ENCODE measurements at regions not wholly inside any gene's neighbourhood (a gene's known extent, or its start where the extent isn't known, plus 50 kb on each side); places are given as distances from the start of the nearest gene placed in this dataset.

- Histone ChIP-seq H3K36me3 (ENCODE audit: control insufficient read depth, low read length) (no peaks in the 10 kb centered on the region), H3K4me3 (ENCODE audit: low read length) (no peak overlapping the region), H3K27ac (ENCODE audit: low read depth, low read length) (no peak overlapping the region), H3F3A (ENCODE audit: control insufficient read depth, insufficient read depth) (no peaks in the 10 kb centered on the region), H3K79me2 (ENCODE audit: control insufficient read depth, low read length) (no peaks in the 10 kb centered on the region), H3K9me3 (ENCODE audit: control insufficient read depth, insufficient read depth, low read length) (no peaks in the 10 kb centered on the region), H3K27me3 (ENCODE audit: control insufficient read depth, low read length) (no peaks in the 10 kb centered on the region), H3K4me2 (ENCODE audit: low read length) (no peak overlapping the region), H3K9me2 (replicated peaks; ENCODE audit: control insufficient read depth, low read length) (no peaks in the 10 kb centered on the region), H4K20me1 (ENCODE audit: control insufficient read depth, insufficient read depth, low read depth, low read length) (no peaks in the 10 kb centered on the region), H3K4me1 (ENCODE audit: control insufficient read depth, low read length) (no peaks in the 10 kb centered on the region)
- TF ChIP-seq EZH2phosphoT487 (IDR thresholded peaks at IDR 0.05; ENCODE audit: borderline replicate concordance, low read length) (no peak), CTCF (IDR thresholded peaks at IDR 0.05; ENCODE audit: low read depth, low read length, poor library complexity, severe bottlenecking) (no peak)
Observed at GRCh38 chr18:41818381-41819355, 136.4 kb upstream of the PIK3C3 start.

- Histone ChIP-seq H3K4me3 (ENCODE audit: low read length) (no peak overlapping the region), H3K4me1 (ENCODE audit: control insufficient read depth, low read length) (no peaks in the 10 kb centered on the region)
- TF ChIP-seq EZH2phosphoT487 (IDR thresholded peaks at IDR 0.05; ENCODE audit: borderline replicate concordance, low read length): no peak
Observed at GRCh38 chr18:41814651-41815050, 140.4 kb upstream of the PIK3C3 start.

DNA sequence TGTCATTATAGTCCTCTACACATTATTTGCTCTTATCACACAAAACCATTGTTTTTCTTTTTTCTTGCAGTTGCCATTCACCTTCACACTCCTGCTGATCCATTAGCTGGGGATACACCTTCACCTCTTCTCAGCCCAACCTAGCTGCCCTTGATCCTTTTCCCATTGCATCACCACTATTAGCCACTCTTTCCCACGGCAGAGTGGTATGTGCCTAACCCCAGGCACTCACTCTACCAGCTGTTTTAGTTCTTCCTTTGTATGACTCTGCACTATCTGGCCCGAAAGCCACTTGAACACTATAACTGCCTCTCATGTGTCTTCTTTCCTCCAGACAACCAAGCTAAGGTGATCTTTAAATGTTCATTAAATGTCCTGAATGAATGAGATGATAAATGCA, 145.4 kb upstream of the PIK3C3 start:
- Histone ChIP-seq H3K9me2 (replicated peaks; ENCODE audit: control insufficient read depth, low read length) (no peaks in the 10 kb centered on the region; the same call in 1 of the 2 replicates), H3K4me2 (ENCODE audit: low read length) (no peak overlapping the region), H3K27ac (ENCODE audit: low read depth, low read length) (no peak overlapping the region), H3K79me2 (ENCODE audit: control insufficient read depth, low read length) (no peaks in the 10 kb centered on the region), H4K20me1 (ENCODE audit: control insufficient read depth, insufficient read depth, low read depth, low read length) (no peaks in the 10 kb centered on the region), H3K27me3 (ENCODE audit: control insufficient read depth, low read length) (no peaks in the 10 kb centered on the region), H3K36me3 (ENCODE audit: control insufficient read depth, low read length) (no peaks in the 10 kb centered on the region), H3K4me3 (ENCODE audit: low read length) (no peak overlapping the region), H3K4me1 (ENCODE audit: control insufficient read depth, low read length) (no peaks in the 10 kb centered on the region), H3K9me3 (ENCODE audit: control insufficient read depth, insufficient read depth, low read length) (peaks cover 5% of the 10 kb centered on the region; the same call in 1 of the 2 replicates), H3F3A (ENCODE audit: control insufficient read depth, insufficient read depth) (no peaks in the 10 kb centered on the region)
- no peak for TF ChIP-seq CTCF (IDR thresholded peaks at IDR 0.05; ENCODE audit: low read depth, low read length, poor library complexity, severe bottlenecking)
- no peak for TF ChIP-seq EZH2phosphoT487 (IDR thresholded peaks at IDR 0.05; ENCODE audit: borderline replicate concordance, low read length)

More at GRCh38 chr18:41814651-41815050, 140.4 kb upstream of the PIK3C3 start:
- Histone ChIP-seq H3K4me2 (ENCODE audit: low read length) (no peak overlapping the region), H3K9me2 (replicated peaks; ENCODE audit: control insufficient read depth, low read length) (no peaks in the 10 kb centered on the region; the same call in 1 of the 2 replicates), H3K79me2 (ENCODE audit: control insufficient read depth, low read length) (no peaks in the 10 kb centered on the region), H3K36me3 (ENCODE audit: control insufficient read depth, low read length) (no peaks in the 10 kb centered on the region), H3K27me3 (ENCODE audit: control insufficient read depth, low read length) (no peaks in the 10 kb centered on the region), H3K9me3 (ENCODE audit: control insufficient read depth, insufficient read depth, low read length) (peaks cover 5% of the 10 kb centered on the region; the same call in 1 of the 2 replicates), H3F3A (ENCODE audit: control insufficient read depth, insufficient read depth) (no peaks in the 10 kb centered on the region), H3K27ac (ENCODE audit: low read depth, low read length) (no peak overlapping the region), H4K20me1 (ENCODE audit: control insufficient read depth, insufficient read depth, low read depth, low read length) (no peaks in the 10 kb centered on the region)

GRCh38 chr18:41805341-41805740, 149.7 kb upstream of the PIK3C3 start:
- H4K20me1 ChIP-seq (ENCODE audit: control insufficient read depth, insufficient read depth, low read depth, low read length): no peaks in the 10 kb centered on the region
- H3K27me3 ChIP-seq (ENCODE audit: control insufficient read depth, low read length): no peaks in the 10 kb centered on the region
- no peak overlapping the region for H3K4me3 ChIP-seq (ENCODE audit: low read length)
- H3K79me2 ChIP-seq (ENCODE audit: control insufficient read depth, low read length): no peaks in the 10 kb centered on the region
- TF ChIP-seq CTCF (IDR thresholded peaks at IDR 0.05; ENCODE audit: low read depth, low read length, poor library complexity, severe bottlenecking): no peak
- TF ChIP-seq EZH2phosphoT487 (IDR thresholded peaks at IDR 0.05; ENCODE audit: borderline replicate concordance, low read length): no peak
- no peak overlapping the region for H3K27ac ChIP-seq (ENCODE audit: low read depth, low read length)
- H3K4me2 ChIP-seq (ENCODE audit: low read length): no peak overlapping the region
- no peaks in the 10 kb centered on the region for H3K9me2 ChIP-seq (replicated peaks; ENCODE audit: control insufficient read depth, low read length)
- no peaks in the 10 kb centered on the region for H3F3A ChIP-seq (ENCODE audit: control insufficient read depth, insufficient read depth)
- no peaks in the 10 kb centered on the region for H3K4me1 ChIP-seq (ENCODE audit: control insufficient read depth, low read length)
- H3K36me3 ChIP-seq (ENCODE audit: control insufficient read depth, low read length): no peaks in the 10 kb centered on the region
- H3K9me3 ChIP-seq (ENCODE audit: control insufficient read depth, insufficient read depth, low read length): no peaks in the 10 kb centered on the region

All from DOHH2 (cell line).